Caco-2 (cell line): ENCODE measurements at regions not wholly inside any gene's neighbourhood (a gene's known extent, or its start where the extent isn't known, plus 50 kb on each side); places are given as distances from the start of the nearest gene placed in this dataset.

Experiments used
- BruUV-seq: library from RNA; stranded (reverse); fragments of 400-500 nt; replicated peaks from 2 replicates; lab custom pipeline; 2021; lab: Mats Ljungman, UMichigan
- CTCF ChIA-PET: fragments of 300-600 bp; sonication (Branson Sonifier 250); formaldehyde crosslinking; loops from one replicate; lab custom pipeline; 2022; ENCODE audit warnings: antibody characterized with exemption; lab: Charles Lee
- POLR2A ChIA-PET: fragments of 300-600 bp; sonication (Branson Sonifier 250); formaldehyde crosslinking; loops from one replicate; lab custom pipeline; 2022; ENCODE audit warnings: antibody characterized with exemption; lab: Charles Lee
- DNase-seq, 2 experiments: peaks; one replicate each; pipeline versions ENCODE4 v3.0.0 to v3.0.0-alpha.2; 2020 to 2022
- H3K27me3 ChIP-seq: replicated peaks from 2 replicates; pipeline ENCODE4 v1.6.0; 2011; ENCODE audit warnings: low read length; ENCODE audit not compliant: control insufficient read depth, insufficient read depth
- H3K36me3 ChIP-seq: 2 replicates; pipeline ENCODE4 v1.5.1; 2011; ENCODE audit warnings: low read length; ENCODE audit not compliant: control insufficient read depth, insufficient read depth
- H3K4me1 ChIP-seq: fragments of 250-450 bp; sonication (Bioruptor Pico); 2 replicates; pipeline ENCODE4 v1.5.1; 2020; ENCODE audit warnings: mild to moderate bottlenecking
- H3K4me3 ChIP-seq: 2 replicates; pipeline ENCODE4 v1.5.1; 2011; ENCODE audit warnings: low read depth, mild to moderate bottlenecking, control low read depth, low read length
- H3K9me3 ChIP-seq: fragments of 250-450 bp; sonication (Bioruptor Pico); 2 replicates; pipeline ENCODE4 v1.5.1; 2020; ENCODE audit warnings: mild to moderate bottlenecking, moderate library complexity
- H3K27ac Mint-ChIP-seq: one replicate; pipeline ENCODE4 v1.8.0; 2022; ENCODE audit warnings: mixed read lengths; ENCODE audit not compliant: unreplicated experiment
- H3K27me3 Mint-ChIP-seq: one replicate; pipeline ENCODE4 v1.8.0; 2022; ENCODE audit warnings: mixed read lengths; ENCODE audit not compliant: insufficient read depth, unreplicated experiment
- H3K36me3 Mint-ChIP-seq: one replicate; pipeline ENCODE4 v1.8.0; 2022; ENCODE audit warnings: mild to moderate bottlenecking, mixed read lengths; ENCODE audit not compliant: insufficient read depth, unreplicated experiment
- H3K4me1 Mint-ChIP-seq: one replicate; pipeline ENCODE4 v1.8.0; 2022; ENCODE audit warnings: low read depth, mixed read lengths; ENCODE audit not compliant: unreplicated experiment
- H3K4me3 Mint-ChIP-seq: one replicate; pipeline ENCODE4 v1.8.0; 2022; ENCODE audit warnings: mild to moderate bottlenecking, moderate library complexity, mixed read lengths; ENCODE audit not compliant: unreplicated experiment
- H3K9me3 Mint-ChIP-seq: one replicate; pipeline ENCODE4 v1.8.0; 2022; ENCODE audit warnings: mixed read lengths; ENCODE audit not compliant: unreplicated experiment
- CTCF ChIP-seq, 2 experiments: fragments of 200-600 bp in 1 of 2; IDR thresholded peaks; 1 replicate in 1 of 2; 2 replicates in 1 of 2; pipeline versions ENCODE4 v1.5.1 to v1.8.0; 2011 to 2022; ENCODE audit warnings: antibody characterized with exemption in 1 of 2, control low read depth in 1 of 2, inconsistent platforms in 1 of 2, low read depth in 1 of 2, low read length in 1 of 2, mild to moderate bottlenecking in 1 of 2, moderate library complexity in 1 of 2; ENCODE audit not compliant: insufficient read depth in 1 of 2, severe bottlenecking in 1 of 2, unreplicated experiment in 1 of 2
- intact Hi-C: fragments of 100-400 bp; cut with micrococcal nuclease; formaldehyde crosslinking; loops from one replicate; pipeline ENCODE4 v1.10.0; 2022; ENCODE audit not compliant: unreplicated experiment

- CTCF ChIA-PET, result no interaction called here
- peaks cover 17% of the 10 kb centered on the region for H3K9me3 Mint-ChIP-seq
- H3K9me3 ChIP-seq, result no peaks in the 10 kb centered on the region
Measured at GRCh38 chr7:145464287-145464686, 628.4 kb upstream of the TPK1 start.

GRCh38 chr7:145462463-145462862, 626.6 kb upstream of the TPK1 start:
- TF ChIP-seq CTCF (IDR thresholded peaks at IDR 0.05; ENCODE audit: insufficient read depth in 1 of 2, low read depth in 1 of 2, low read length in 1 of 2, severe bottlenecking in 1 of 2, unreplicated experiment in 1 of 2), result no peak
- Histone ChIP-seq H3K27me3 (no peaks in the 10 kb centered on the region), H3K36me3 (no peaks in the 10 kb centered on the region), H3K4me1 (no peaks in the 10 kb centered on the region), H3K9me3 (no peaks in the 10 kb centered on the region), H3K4me3 (no peak overlapping the region)
- no peak overlapping the region for H3K4me3 Mint-ChIP-seq
- ChIA-PET CTCF (no interaction called here), POLR2A (no interaction called here)
- H3K9me3 Mint-ChIP-seq, result peaks cover 17% of the 10 kb centered on the region
- no peaks in the 10 kb centered on the region for H3K4me1 Mint-ChIP-seq
- no peaks in the 10 kb centered on the region for H3K36me3 Mint-ChIP-seq
- no peak for DNase-seq
- intact Hi-C loops, result no loop called here
- no peaks in the 10 kb centered on the region for H3K27me3 Mint-ChIP-seq
- no peak overlapping the region for H3K27ac Mint-ChIP-seq
- no TSS peak for BruUV-seq

More at GRCh38 chr7:145464287-145464686, 628.4 kb upstream of the TPK1 start:
- intact Hi-C loops, result no loop called here
- no peak for DNase-seq
- Mint-ChIP-seq H3K4me1 (no peaks in the 10 kb centered on the region), H3K27me3 (no peaks in the 10 kb centered on the region), H3K27ac (no peak overlapping the region), H3K4me3 (no peak overlapping the region), H3K36me3 (no peaks in the 10 kb centered on the region)
- no peak for TF ChIP-seq CTCF (IDR thresholded peaks at IDR 0.05; ENCODE audit: insufficient read depth in 1 of 2, low read depth in 1 of 2, low read length in 1 of 2, severe bottlenecking in 1 of 2, unreplicated experiment in 1 of 2)
- POLR2A ChIA-PET, result no interaction called here
- Histone ChIP-seq H3K27me3 (no peaks in the 10 kb centered on the region), H3K4me1 (no peaks in the 10 kb centered on the region), H3K36me3 (no peaks in the 10 kb centered on the region), H3K4me3 (no peak overlapping the region)
- BruUV-seq, result no TSS peak

GRCh38 chr7:145434811-145435210, 599.0 kb upstream of the TPK1 start:
- Mint-ChIP-seq H3K27ac (no peak overlapping the region), H3K4me1 (no peaks in the 10 kb centered on the region), H3K4me3 (no peak overlapping the region), H3K36me3 (no peaks in the 10 kb centered on the region), H3K27me3 (peaks cover 9% of the 10 kb centered on the region), H3K9me3 (no peaks in the 10 kb centered on the region)
- intact Hi-C loops, result no loop called here
- TF ChIP-seq CTCF (IDR thresholded peaks at IDR 0.05; ENCODE audit: insufficient read depth in 1 of 2, low read depth in 1 of 2, low read length in 1 of 2, severe bottlenecking in 1 of 2, unreplicated experiment in 1 of 2), result no peak
- BruUV-seq, result no TSS peak
- Histone ChIP-seq H3K4me3 (no peak overlapping the region), H3K9me3 (no peaks in the 10 kb centered on the region), H3K4me1 (no peaks in the 10 kb centered on the region), H3K36me3 (no peaks in the 10 kb centered on the region), H3K27me3 (no peaks in the 10 kb centered on the region)
- DNase-seq, result no peak
- CTCF ChIA-PET, result no interaction called here
- POLR2A ChIA-PET, result no interaction called here
